ENCODE measurements at regions not wholly inside any gene's neighbourhood (a gene's known extent, or its start where the extent isn't known, plus 50 kb on each side); places are given as distances from the start of the nearest gene placed in this dataset.

GRCh38 chr10:70954381-70955176 is 66.2 kb upstream of the PCBD1 start:
- no peak for TF ChIP-seq CTCF (conservative IDR thresholded peaks at IDR 0.05; ENCODE audit: low read length)
- TF ChIP-seq EZH2phosphoT487 (IDR thresholded peaks at IDR 0.05; ENCODE audit: borderline replicate concordance), result no peak

All from Loucy (cell line).